KBM-7 (cell line): ENCODE measurements at regions not wholly inside any gene's neighbourhood (a gene's known extent, or its start where the extent isn't known, plus 50 kb on each side); places are given as distances from the start of the nearest gene placed in this dataset.

Experiments used
- DNase-seq: peaks from one replicate; pipeline ENCODE4 v3.0.0-alpha.2; 2015
- in situ Hi-C: fragments of 300-500 bp; cut with MboI; formaldehyde crosslinking; loops from 2 replicates; pipeline ENCODE4 v1.14.3; 2020; ENCODE audit warnings: low sequenced_read_pairs, low pct_unique_long_range_greater_than_20kb, mixed read lengths

DNA sequence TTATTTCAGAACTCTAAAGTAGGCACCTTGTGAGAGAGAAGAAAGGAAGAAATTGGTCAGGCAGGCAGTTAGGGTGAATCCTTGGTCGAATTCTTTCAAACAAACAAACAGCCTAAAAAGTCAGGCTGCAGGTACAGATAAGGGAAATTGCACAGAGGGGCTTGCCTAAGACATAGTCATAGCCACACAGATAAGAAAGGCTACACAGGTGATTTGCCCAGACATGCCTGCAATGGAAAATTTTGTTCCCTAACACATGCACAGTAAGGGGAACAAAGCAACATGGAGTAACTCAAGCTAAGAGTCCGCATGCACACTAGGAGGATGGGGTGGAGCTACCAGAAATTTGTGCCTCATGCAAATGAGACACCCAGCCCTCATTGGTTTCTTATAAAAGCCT lies 91.4 kb upstream of the TUSC7 start:
- in situ Hi-C loops = no loop called here
- DNase-seq = peak; percentile 30

DNA sequence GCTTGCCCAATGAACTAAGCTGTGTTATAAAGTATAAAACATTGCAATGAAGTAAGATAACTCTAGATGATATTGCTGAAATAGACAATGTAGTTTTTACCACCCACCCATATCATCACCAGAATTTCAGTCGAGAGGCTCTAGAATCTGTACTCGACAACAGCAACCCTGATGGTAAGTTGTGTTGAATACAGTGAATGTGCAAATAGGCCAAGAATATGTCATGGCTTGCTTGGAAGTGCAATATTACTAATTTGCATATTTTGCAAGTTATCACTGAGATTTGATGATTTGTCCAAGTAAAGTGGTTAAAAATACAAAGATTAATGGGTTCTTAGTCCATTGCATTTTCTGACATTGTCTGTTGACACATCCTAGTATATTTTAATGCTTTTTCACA lies 90.6 kb upstream of the TUSC7 start:
- in situ Hi-C loops = no loop called here
- no peak for DNase-seq

DNA sequence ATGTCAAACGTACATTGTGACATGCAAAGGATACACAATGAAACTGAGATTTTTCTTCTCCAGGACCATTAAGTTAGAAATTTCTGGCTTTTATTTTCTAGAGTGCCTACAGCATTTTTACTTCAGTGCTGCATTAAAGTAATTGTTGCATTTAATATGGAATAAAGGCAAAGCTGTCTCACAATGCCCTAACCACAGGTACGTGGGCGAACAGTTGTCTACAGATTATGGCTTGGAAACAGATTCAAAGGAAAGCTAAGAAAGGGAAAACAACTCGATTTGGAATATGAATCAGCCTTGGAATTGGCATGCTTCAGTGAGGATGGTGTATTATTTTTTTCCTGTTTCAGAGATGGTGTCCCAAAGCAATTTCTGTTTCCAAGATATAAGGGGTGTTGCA lies 79.1 kb upstream of the TUSC7 start:
- DNase-seq = no peak
- in situ Hi-C loops = no loop called here

DNA sequence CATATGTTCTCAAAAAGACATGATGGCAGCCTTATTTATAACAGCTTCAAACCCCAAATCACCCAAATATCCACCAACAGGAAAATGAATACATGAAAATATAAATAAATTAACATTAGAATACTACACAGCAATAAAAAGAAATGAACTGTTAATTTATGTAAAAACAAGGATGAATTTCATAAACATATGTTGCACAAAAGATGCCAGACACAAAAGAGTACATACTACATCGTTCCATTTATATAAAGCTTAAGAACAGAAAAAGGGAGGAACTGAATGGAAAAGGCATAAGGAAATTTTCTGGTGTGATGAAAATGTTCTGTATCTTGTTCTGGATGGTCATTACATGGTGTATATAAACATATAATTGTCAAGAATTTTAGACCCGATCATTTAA lies 69.9 kb upstream of the TUSC7 start:
- in situ Hi-C loops = no loop called here

DNA sequence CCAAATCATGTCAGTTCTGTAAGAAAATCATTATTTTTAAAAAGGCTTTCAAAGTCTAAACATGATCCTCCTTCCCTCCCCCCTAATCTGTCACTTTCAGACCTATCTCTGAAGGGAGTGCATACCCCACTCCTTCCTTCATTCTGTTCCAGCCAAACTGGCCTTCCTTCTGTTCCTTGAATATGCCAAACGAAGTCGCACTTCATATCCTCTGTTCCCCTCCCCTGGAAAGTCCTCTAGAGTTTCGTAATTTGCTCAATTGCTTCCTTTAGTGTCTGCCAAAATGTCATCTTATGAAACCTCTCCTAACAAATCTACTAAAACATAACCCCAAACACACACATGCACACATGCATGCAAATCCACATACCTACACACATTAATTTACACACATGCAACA lies 69.5 kb upstream of the TUSC7 start:
- in situ Hi-C loops = no loop called here
- DNase-seq = no peak

More for the DNA sequence above, 69.9 kb upstream of the TUSC7 start:
- no peak for DNase-seq

DNA sequence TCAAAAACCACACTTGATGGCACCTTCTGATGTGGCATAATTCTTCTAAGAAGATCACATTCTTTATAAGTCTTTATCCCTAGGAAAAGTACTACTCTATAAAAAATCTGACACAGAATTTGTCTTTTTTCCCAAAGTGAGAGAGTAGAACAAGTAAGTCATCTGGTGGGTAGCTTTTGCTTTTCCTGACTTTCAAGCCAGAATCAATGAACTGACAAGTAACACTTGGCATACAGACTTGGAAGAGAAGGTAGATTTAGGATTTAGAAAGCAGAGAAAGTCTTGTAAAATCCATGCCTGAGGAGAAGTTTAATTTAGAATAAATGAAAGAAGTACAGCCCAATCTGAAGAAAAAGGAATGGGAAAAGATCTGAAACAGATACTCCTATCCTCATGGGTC lies 66.6 kb upstream of the TUSC7 start:
- in situ Hi-C loops = no loop called here
- DNase-seq = no peak

DNA sequence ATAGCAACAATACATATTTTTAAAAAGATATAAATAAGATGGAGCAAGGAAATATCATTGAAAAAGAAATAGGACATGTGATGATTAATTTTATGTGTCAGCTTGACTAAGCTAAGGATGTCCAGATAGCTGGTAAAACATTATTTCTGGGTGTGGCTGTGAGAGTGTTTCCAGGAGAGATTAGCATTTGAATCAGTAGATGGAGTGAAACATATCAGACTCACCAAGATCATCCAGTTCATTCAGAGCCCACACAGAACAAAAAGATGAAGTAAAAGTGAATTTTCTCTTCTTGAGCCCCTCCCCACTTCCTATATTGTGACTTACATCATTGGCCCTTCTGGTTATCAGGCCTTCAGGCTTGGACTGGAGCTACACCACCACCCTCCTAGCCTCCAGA lies 61.6 kb upstream of the TUSC7 start:
- in situ Hi-C loops = no loop called here
- DNase-seq = no peak
